Upper lobe of left lung (tissue), 6 donors: ENCODE measurements at regions not wholly inside any gene's neighbourhood (a gene's known extent, or its start where the extent isn't known, plus 50 kb on each side); places are given as distances from the start of the nearest gene placed in this dataset.

Source experiments
- ATAC-seq, 2 donors: fragments of 200-7000 bp; cut with Tn5 transposase; one replicate each; pipeline ENCODE4 v1.9.1; 2022; ENCODE audit warnings: mild to moderate bottlenecking in 2 of 2, moderate library complexity in 2 of 2; ENCODE audit not compliant: low FRiP score in 2 of 2
- DNase-seq, 2 donors: peaks; one replicate each; pipeline ENCODE4 v3.0.0-alpha.2; 2019 to 2020
- H3K27ac ChIP-seq, 4 donors: fragments of 200-600 bp; sonication (generic); one replicate each; pipeline ENCODE4 v1.5.1; 2016 to 2019
- H3K27me3 ChIP-seq, 4 donors: fragments of 200-600 bp; sonication (generic); one replicate each; pipeline ENCODE4 v1.5.1; 2017 to 2019
- H3K36me3 ChIP-seq, 4 donors: fragments of 200-600 bp; sonication (generic); one replicate each; pipeline ENCODE4 v1.5.1; 2016 to 2019
- H3K4me1 ChIP-seq, 4 donors: fragments of 200-600 bp; sonication (generic); one replicate each; pipeline ENCODE4 v1.5.1; 2018 to 2019
- H3K4me3 ChIP-seq, 4 donors: fragments of 200-600 bp; sonication (generic); one replicate each; pipeline ENCODE4 v1.5.1; 2017 to 2019; ENCODE audit warnings: mild to moderate bottlenecking in 2 of 4, moderate library complexity in 1 of 4
- H3K9me3 ChIP-seq, 4 donors: fragments of 200-600 bp; sonication (generic); one replicate each; pipeline ENCODE4 v1.5.1; 2018 to 2019
- EP300 ChIP-seq, 4 donors: sonication (generic); formaldehyde crosslinking; IDR thresholded peaks; one replicate each; pipeline ENCODE4 v1.5.1; 2017; ENCODE audit warnings: antibody characterized with exemption in 4 of 4, control low read depth in 2 of 4
- POLR2A ChIP-seq, 4 donors: fragments of 450-650 bp; IDR thresholded peaks; one replicate each; pipeline ENCODE4 v1.5.1; 2016 to 2017; ENCODE audit warnings: antibody characterized with exemption in 4 of 4, mild to moderate bottlenecking in 2 of 4
- POLR2AphosphoS5 ChIP-seq, 2 donors: sonication (generic); formaldehyde crosslinking; IDR thresholded peaks; one replicate each; pipeline ENCODE4 v1.5.1; 2017; ENCODE audit warnings: antibody characterized with exemption in 2 of 2
- WGBS, 2 donors: methylation state at CpG; one replicate each; pipeline ENCODE4 v1.1.5; 2017 to 2018; 5-methylcytosine and 5-hydroxymethylcytosine counted together
- TF ChIP-seq, protein P1 (sequence below), 6 experiments: fragments of 450-650 bp in 4 of 6; fragments of 200-600 bp in 2 of 6; sonication (generic) in 2 of 6; IDR thresholded peaks; one replicate each; pipeline ENCODE4 v1.5.1; 2016 to 2019; ENCODE audit warnings: antibody characterized with exemption in 6 of 6
- donor health status: DM: no; HTN: no; CAD: no; lungs with moderate emphysema.
- donor health status: DM: no; HTN: yes; CAD: no; lungs with severe emphysema.

- H3K9me3 ChIP-seq = no peaks in the 10 kb centered on the region
- no peak overlapping the region for H3K4me3 ChIP-seq
- H3K27ac ChIP-seq = no peak overlapping the region
- TF ChIP-seq EP300 (IDR thresholded peaks at IDR 0.05) = no peak
- TF ChIP-seq POLR2A (IDR thresholded peaks at IDR 0.05) = no peak
- TF ChIP-seq, protein P1, sequence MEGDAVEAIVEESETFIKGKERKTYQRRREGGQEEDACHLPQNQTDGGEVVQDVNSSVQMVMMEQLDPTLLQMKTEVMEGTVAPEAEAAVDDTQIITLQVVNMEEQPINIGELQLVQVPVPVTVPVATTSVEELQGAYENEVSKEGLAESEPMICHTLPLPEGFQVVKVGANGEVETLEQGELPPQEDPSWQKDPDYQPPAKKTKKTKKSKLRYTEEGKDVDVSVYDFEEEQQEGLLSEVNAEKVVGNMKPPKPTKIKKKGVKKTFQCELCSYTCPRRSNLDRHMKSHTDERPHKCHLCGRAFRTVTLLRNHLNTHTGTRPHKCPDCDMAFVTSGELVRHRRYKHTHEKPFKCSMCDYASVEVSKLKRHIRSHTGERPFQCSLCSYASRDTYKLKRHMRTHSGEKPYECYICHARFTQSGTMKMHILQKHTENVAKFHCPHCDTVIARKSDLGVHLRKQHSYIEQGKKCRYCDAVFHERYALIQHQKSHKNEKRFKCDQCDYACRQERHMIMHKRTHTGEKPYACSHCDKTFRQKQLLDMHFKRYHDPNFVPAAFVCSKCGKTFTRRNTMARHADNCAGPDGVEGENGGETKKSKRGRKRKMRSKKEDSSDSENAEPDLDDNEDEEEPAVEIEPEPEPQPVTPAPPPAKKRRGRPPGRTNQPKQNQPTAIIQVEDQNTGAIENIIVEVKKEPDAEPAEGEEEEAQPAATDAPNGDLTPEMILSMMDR (IDR thresholded peaks at IDR 0.05) = no peak
- no peak for TF ChIP-seq POLR2AphosphoS5 (IDR thresholded peaks at IDR 0.05)
- no peaks in the 10 kb centered on the region for H3K36me3 ChIP-seq
- 0 to 6% methylated on average over 1 of the region's 1 CpG for WGBS, 2 donors
- H3K27me3 ChIP-seq = no peaks in the 10 kb centered on the region
- DNase-seq (no peak), ATAC-seq (peak in 1 of 2 donors; percentile 53)
- peaks cover 9 to 23% (median 21%) of the 10 kb centered on the region in 4 donors for H3K4me1 ChIP-seq
Measured at GRCh38 chr3:30289324-30289723, 317.1 kb upstream of the TGFBR2 start.

GRCh38 chr3:30289766-30290165 lies 316.6 kb upstream of the TGFBR2 start:
- Histone ChIP-seq H3K4me3 (no peak overlapping the region), H3K4me1 (peaks cover 9 to 23% (median 21%) of the 10 kb centered on the region in 4 donors), H3K27ac (peak overlapping the region in 1 of 4 donors; percentile 0), H3K36me3 (no peaks in the 10 kb centered on the region), H3K27me3 (no peaks in the 10 kb centered on the region), H3K9me3 (no peaks in the 10 kb centered on the region)
- DNase-seq (no peak), ATAC-seq (no peak)
- WGBS, 2 donors = 40 to 51% methylated on average over 1 of the region's 1 CpG
- TF ChIP-seq, protein P1 (IDR thresholded peaks at IDR 0.05) = no peak
- no peak for TF ChIP-seq POLR2A (IDR thresholded peaks at IDR 0.05)
- TF ChIP-seq EP300 (IDR thresholded peaks at IDR 0.05) = no peak
- no peak for TF ChIP-seq POLR2AphosphoS5 (IDR thresholded peaks at IDR 0.05)

DNA sequence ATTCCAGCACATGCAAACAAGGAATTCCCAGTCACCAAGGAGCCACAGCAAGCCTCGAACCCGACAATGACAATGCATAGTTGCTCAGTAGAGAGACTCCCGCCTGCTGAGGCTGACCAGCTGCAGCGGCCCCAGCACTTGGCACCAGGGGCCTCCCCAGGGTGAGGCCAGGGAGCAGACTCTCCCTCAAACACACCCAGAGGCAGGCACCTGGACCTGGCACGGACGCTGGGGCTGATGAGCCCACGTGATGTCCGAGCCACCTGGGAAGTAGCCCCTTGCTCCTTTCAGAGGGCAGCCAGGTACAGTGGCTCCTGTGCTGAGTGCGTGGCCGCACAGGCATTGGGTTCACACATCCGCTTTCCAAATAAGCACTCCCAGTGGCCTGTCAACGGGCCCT lies 315.9 kb upstream of the TGFBR2 start:
- H3K27ac ChIP-seq = no peak overlapping the region
- WGBS, 2 donors = 89 to 95% methylated on average over 4 to 11 of the region's 12 CpGs
- TF ChIP-seq POLR2AphosphoS5 (IDR thresholded peaks at IDR 0.05) (no peak), EP300 (IDR thresholded peaks at IDR 0.05) (no peak), POLR2A (IDR thresholded peaks at IDR 0.05) (no peak)
- TF ChIP-seq, protein P1 (IDR thresholded peaks at IDR 0.05) = no peak
- H3K4me1 ChIP-seq = peaks cover 9 to 22% (median 20%) of the 10 kb centered on the region in 4 donors
- no peak for ATAC-seq
- H3K9me3 ChIP-seq = no peaks in the 10 kb centered on the region
- peak in 1 of 2 donors; percentile 61 for DNase-seq
- H3K36me3 ChIP-seq = no peaks in the 10 kb centered on the region
- H3K27me3 ChIP-seq = no peaks in the 10 kb centered on the region
- H3K4me3 ChIP-seq = no peak overlapping the region

GRCh38 chr3:30292192-30292893 lies 314.1 kb upstream of the TGFBR2 start:
- Histone ChIP-seq H3K27me3 (no peaks in the 10 kb centered on the region), H3K36me3 (no peaks in the 10 kb centered on the region), H3K9me3 (no peaks in the 10 kb centered on the region), H3K27ac (no peak overlapping the region), H3K4me1 (peaks cover 7 to 10% (median 9%) of the 10 kb centered on the region in 4 donors), H3K4me3 (no peak overlapping the region)
- WGBS, 2 donors = 52 to 57% methylated on average over 5 of the region's 5 CpGs
- DNase-seq (no peak), ATAC-seq (no peak)
- TF ChIP-seq POLR2AphosphoS5 (IDR thresholded peaks at IDR 0.05) (no peak), EP300 (IDR thresholded peaks at IDR 0.05) (no peak), POLR2A (IDR thresholded peaks at IDR 0.05) (no peak)
- TF ChIP-seq, protein P1 (IDR thresholded peaks at IDR 0.05) = no peak
